ENCODE measurements at regions not wholly inside any gene's neighbourhood (a gene's known extent, or its start where the extent isn't known, plus 50 kb on each side); places are given as distances from the start of the nearest gene placed in this dataset.

- DNase-seq, result no peak
- Mint-ChIP-seq H3K36me3 (no peaks in the 10 kb centered on the region), H3K9me3 (peaks cover 6% of the 10 kb centered on the region), H3K4me1 (ENCODE audit: low read depth) (no peaks in the 10 kb centered on the region), H3K4me3 (no peak overlapping the region), H3K27me3 (no peaks in the 10 kb centered on the region), H3K27ac (no peak overlapping the region)
- intact Hi-C loops (cut with micrococcal nuclease), result no loop called here
- ChIA-PET CTCF (interaction anchor here (0.7 to 1.0 kb wide), 2 partner anchors 8 to 44 kb away, joined by 3 read pairs; no protein-coding TSS in a partner anchor), POLR2A (no interaction called here)
These were observed 56.5 kb upstream of the ARMC2 start for GRCh38 chr6:108791700-108792099.

GRCh38 chr6:108793516-108794251, 54.5 kb upstream of the ARMC2 start:
- no peaks in the 10 kb centered on the region for H3K36me3 Mint-ChIP-seq
- intact Hi-C loops (cut with micrococcal nuclease), result no loop called here
- no peak overlapping the region for H3K4me3 Mint-ChIP-seq
- H3K27me3 Mint-ChIP-seq, result no peaks in the 10 kb centered on the region
- peaks cover 11% of the 10 kb centered on the region for H3K4me1 Mint-ChIP-seq (ENCODE audit: low read depth)
- H3K27ac Mint-ChIP-seq, result no peak overlapping the region
- CTCF ChIA-PET, result no interaction called here
- H3K9me3 Mint-ChIP-seq, result peaks cover 2% of the 10 kb centered on the region
- POLR2A ChIA-PET, result no interaction called here
- no peak for DNase-seq

GRCh38 chr6:108795122-108795521, 53.1 kb upstream of the ARMC2 start:
- peaks cover 15% of the 10 kb centered on the region for H3K4me1 Mint-ChIP-seq (ENCODE audit: low read depth)
- intact Hi-C loops (cut with micrococcal nuclease), result loop anchor here (5.0 kb wide), 1 partner anchor 42 kb away; no protein-coding TSS in a partner anchor
- no peak overlapping the region for H3K27ac Mint-ChIP-seq
- ChIA-PET CTCF (interaction anchor here (1.5 kb wide), 1 partner anchor 11 kb away, joined by 3 read pairs; no protein-coding TSS in a partner anchor), POLR2A (no interaction called here)
- no peak overlapping the region for H3K4me3 Mint-ChIP-seq
- no peaks in the 10 kb centered on the region for H3K36me3 Mint-ChIP-seq
- H3K9me3 Mint-ChIP-seq, result no peaks in the 10 kb centered on the region
- no peak for DNase-seq
- no peaks in the 10 kb centered on the region for H3K27me3 Mint-ChIP-seq

- no peak for DNase-seq
- ChIA-PET CTCF (interaction anchor here (1.5 kb wide), 1 partner anchor 12 kb away, joined by 3 read pairs; no protein-coding TSS in a partner anchor), POLR2A (no interaction called here)
- peaks cover 15% of the 10 kb centered on the region for H3K4me1 Mint-ChIP-seq (ENCODE audit: low read depth)
- no peaks in the 10 kb centered on the region for H3K27me3 Mint-ChIP-seq
- H3K4me3 Mint-ChIP-seq, result no peak overlapping the region
- no peak overlapping the region for H3K27ac Mint-ChIP-seq
- no peaks in the 10 kb centered on the region for H3K36me3 Mint-ChIP-seq
- intact Hi-C loops (cut with micrococcal nuclease), result loop anchor here (5.0 kb wide), 1 partner anchor 41 kb away; no protein-coding TSS in a partner anchor
- no peaks in the 10 kb centered on the region for H3K9me3 Mint-ChIP-seq
These were observed 52.4 kb upstream of the ARMC2 start for GRCh38 chr6:108795814-108796213.

- ChIA-PET CTCF (interaction anchor here (0.7 to 0.8 kb wide), 2 partner anchors 12 to 39 kb away, joined by 3 read pairs; no protein-coding TSS in a partner anchor), POLR2A (interaction anchor here (0.6 kb wide), 1 partner anchor 297 kb away, joined by 3 read pairs; no protein-coding TSS in a partner anchor)
- Mint-ChIP-seq H3K36me3 (no peaks in the 10 kb centered on the region), H3K27ac (no peak overlapping the region), H3K9me3 (no peaks in the 10 kb centered on the region), H3K27me3 (no peaks in the 10 kb centered on the region), H3K4me1 (ENCODE audit: low read depth) (peaks cover 15% of the 10 kb centered on the region), H3K4me3 (no peak overlapping the region)
- DNase-seq, result no peak
- intact Hi-C loops (cut with micrococcal nuclease), result loop anchor here (5.0 kb wide), 1 partner anchor 40 kb away; no protein-coding TSS in a partner anchor
These were observed 51.3 kb upstream of the ARMC2 start for GRCh38 chr6:108796875-108797274.

- intact Hi-C loops (cut with micrococcal nuclease), result loop anchor here (5.0 kb wide), 1 partner anchor 39 kb away; no protein-coding TSS in a partner anchor
- Mint-ChIP-seq H3K27ac (peak overlapping the region; percentile 35), H3K4me1 (ENCODE audit: low read depth) (peaks cover 15% of the 10 kb centered on the region), H3K27me3 (no peaks in the 10 kb centered on the region), H3K4me3 (no peak overlapping the region), H3K36me3 (no peaks in the 10 kb centered on the region), H3K9me3 (no peaks in the 10 kb centered on the region)
- DNase-seq, result no peak
- ChIA-PET POLR2A (interaction anchor here (0.6 kb wide), 1 partner anchor 676 kb away, joined by 3 read pairs; no protein-coding TSS in a partner anchor), CTCF (interaction anchor here (0.9 to 1.6 kb wide), 6 partner anchors 90 to 277 kb away, joined by 3 to 7 read pairs (median 4); no protein-coding TSS in a partner anchor)
These were observed 50.1 kb upstream of the ARMC2 start for GRCh38 chr6:108797951-108798669.
